NB4 (cell line): ENCODE measurements at regions not wholly inside any gene's neighbourhood (a gene's known extent, or its start where the extent isn't known, plus 50 kb on each side); places are given as distances from the start of the nearest gene placed in this dataset.
"Not testable (repeated sequence)": the region's sequence is repeated elsewhere in the genome, so short reads cannot be mapped to it uniquely, and the experiment has no call there.

Experiments used
- CTCF ChIP-seq: IDR thresholded peaks from one replicate; pipeline ENCODE4 v1.5.1; 2012; ENCODE audit warnings: low read depth, low read length
- MAX ChIP-seq: IDR thresholded peaks from 2 replicates; pipeline ENCODE4 v1.6.1; 2011; ENCODE audit warnings: low read depth, low read length
- POLR2A ChIP-seq: IDR thresholded peaks from 2 replicates; pipeline ENCODE4 v1.6.1; 2011; ENCODE audit warnings: mild to moderate bottlenecking; ENCODE audit not compliant: insufficient read length; ENCODE audit errors: extremely low read depth

GRCh38 chrX:140402131-140402530 is 102.7 kb downstream of the SOX3 start:
- TF ChIP-seq CTCF, POLR2A, MAX: not testable (repeated sequence)
